ENCODE measurements at regions not wholly inside any gene's neighbourhood (a gene's known extent, or its start where the extent isn't known, plus 50 kb on each side); places are given as distances from the start of the nearest gene placed in this dataset.

- no peak for TF ChIP-seq POLR2AphosphoS5 (IDR thresholded peaks at IDR 0.05; ENCODE audit: low read depth, low read length)
- no peak for TF ChIP-seq FOXP2 (optimal IDR thresholded peaks at IDR 0.05; ENCODE audit: borderline replicate concordance, extremely low read depth, extremely low read length, insufficient read depth)
- TF ChIP-seq SIN3A (IDR thresholded peaks at IDR 0.05; ENCODE audit: borderline replicate concordance, insufficient read depth, low read length) = no peak
- no peak for TF ChIP-seq TAF1 (IDR thresholded peaks at IDR 0.05; ENCODE audit: borderline replicate concordance, insufficient read depth, low read length)
- TF ChIP-seq, protein P1, sequence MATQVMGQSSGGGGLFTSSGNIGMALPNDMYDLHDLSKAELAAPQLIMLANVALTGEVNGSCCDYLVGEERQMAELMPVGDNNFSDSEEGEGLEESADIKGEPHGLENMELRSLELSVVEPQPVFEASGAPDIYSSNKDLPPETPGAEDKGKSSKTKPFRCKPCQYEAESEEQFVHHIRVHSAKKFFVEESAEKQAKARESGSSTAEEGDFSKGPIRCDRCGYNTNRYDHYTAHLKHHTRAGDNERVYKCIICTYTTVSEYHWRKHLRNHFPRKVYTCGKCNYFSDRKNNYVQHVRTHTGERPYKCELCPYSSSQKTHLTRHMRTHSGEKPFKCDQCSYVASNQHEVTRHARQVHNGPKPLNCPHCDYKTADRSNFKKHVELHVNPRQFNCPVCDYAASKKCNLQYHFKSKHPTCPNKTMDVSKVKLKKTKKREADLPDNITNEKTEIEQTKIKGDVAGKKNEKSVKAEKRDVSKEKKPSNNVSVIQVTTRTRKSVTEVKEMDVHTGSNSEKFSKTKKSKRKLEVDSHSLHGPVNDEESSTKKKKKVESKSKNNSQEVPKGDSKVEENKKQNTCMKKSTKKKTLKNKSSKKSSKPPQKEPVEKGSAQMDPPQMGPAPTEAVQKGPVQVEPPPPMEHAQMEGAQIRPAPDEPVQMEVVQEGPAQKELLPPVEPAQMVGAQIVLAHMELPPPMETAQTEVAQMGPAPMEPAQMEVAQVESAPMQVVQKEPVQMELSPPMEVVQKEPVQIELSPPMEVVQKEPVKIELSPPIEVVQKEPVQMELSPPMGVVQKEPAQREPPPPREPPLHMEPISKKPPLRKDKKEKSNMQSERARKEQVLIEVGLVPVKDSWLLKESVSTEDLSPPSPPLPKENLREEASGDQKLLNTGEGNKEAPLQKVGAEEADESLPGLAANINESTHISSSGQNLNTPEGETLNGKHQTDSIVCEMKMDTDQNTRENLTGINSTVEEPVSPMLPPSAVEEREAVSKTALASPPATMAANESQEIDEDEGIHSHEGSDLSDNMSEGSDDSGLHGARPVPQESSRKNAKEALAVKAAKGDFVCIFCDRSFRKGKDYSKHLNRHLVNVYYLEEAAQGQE (IDR thresholded peaks at IDR 0.05; ENCODE audit: insufficient read depth in 1 of 2, low read depth in 2 of 2, low read length in 2 of 2) = no peak
Measured at GRCh38 chr3:194837457-194838127, 151.9 kb downstream of the FAM43A start.

- TF ChIP-seq, protein P1 (IDR thresholded peaks at IDR 0.05; ENCODE audit: insufficient read depth in 1 of 2, low read depth in 2 of 2, low read length in 2 of 2) = no peak
- TF ChIP-seq TAF1 (IDR thresholded peaks at IDR 0.05; ENCODE audit: borderline replicate concordance, insufficient read depth, low read length) = no peak
- TF ChIP-seq SIN3A (IDR thresholded peaks at IDR 0.05; ENCODE audit: borderline replicate concordance, insufficient read depth, low read length) = no peak
- no peak for TF ChIP-seq FOXP2 (optimal IDR thresholded peaks at IDR 0.05; ENCODE audit: borderline replicate concordance, extremely low read depth, extremely low read length, insufficient read depth)
- no peak for TF ChIP-seq POLR2AphosphoS5 (IDR thresholded peaks at IDR 0.05; ENCODE audit: low read depth, low read length)
Measured at GRCh38 chr3:194838236-194838635, 152.6 kb downstream of the FAM43A start.

- TF ChIP-seq FOXP2 (optimal IDR thresholded peaks at IDR 0.05; ENCODE audit: borderline replicate concordance, extremely low read depth, extremely low read length, insufficient read depth) (no peak), SIN3A (IDR thresholded peaks at IDR 0.05; ENCODE audit: borderline replicate concordance, insufficient read depth, low read length) (no peak), POLR2AphosphoS5 (IDR thresholded peaks at IDR 0.05; ENCODE audit: low read depth, low read length) (no peak), TAF1 (IDR thresholded peaks at IDR 0.05; ENCODE audit: borderline replicate concordance, insufficient read depth, low read length) (no peak)
- TF ChIP-seq, protein P1 (IDR thresholded peaks at IDR 0.05; ENCODE audit: insufficient read depth in 1 of 2, low read depth in 2 of 2, low read length in 2 of 2) = no peak
Measured at GRCh38 chr3:194840661-194841514, 155.2 kb downstream of the FAM43A start.

- TF ChIP-seq TAF1 (IDR thresholded peaks at IDR 0.05; ENCODE audit: borderline replicate concordance, insufficient read depth, low read length) (no peak), POLR2AphosphoS5 (IDR thresholded peaks at IDR 0.05; ENCODE audit: low read depth, low read length) (no peak), FOXP2 (optimal IDR thresholded peaks at IDR 0.05; ENCODE audit: borderline replicate concordance, extremely low read depth, extremely low read length, insufficient read depth) (no peak), SIN3A (IDR thresholded peaks at IDR 0.05; ENCODE audit: borderline replicate concordance, insufficient read depth, low read length) (no peak)
- TF ChIP-seq, protein P1 (IDR thresholded peaks at IDR 0.05; ENCODE audit: insufficient read depth in 1 of 2, low read depth in 2 of 2, low read length in 2 of 2) = no peak
Measured at GRCh38 chr3:194841515-194841841, 155.8 kb downstream of the FAM43A start.

Data from PFSK-1 (cell line).